Right ventricle myocardium superior (tissue), 1 donor: ENCODE measurements at regions not wholly inside any gene's neighbourhood (a gene's known extent, or its start where the extent isn't known, plus 50 kb on each side); places are given as distances from the start of the nearest gene placed in this dataset.
A peak's percentile ranks its signal among the peaks of the same experiment; 100 is the strongest.

Experiments
- ATAC-seq: fragments of 200-7000 bp; cut with Tn5 transposase; one replicate; pipeline ENCODE4 v1.9.1; 2020; ENCODE audit warnings: mild to moderate bottlenecking; ENCODE audit not compliant: poor library complexity
- DNase-seq: peaks from one replicate; pipeline ENCODE4 v3.0.0-alpha.2; 2020
- intact Hi-C: fragments of 100-400 bp; cut with DNase I; formaldehyde crosslinking; loops from one replicate; pipeline ENCODE4 v1.11.2; 2022
- donor health status: DM: no; HTN: yes; CAD: no; lungs with severe emphysema.

GRCh38 chr1:55363268-55363667 lies 148.1 kb upstream of the USP24 start:
- intact Hi-C loops = no loop called here
- DNase-seq (no peak), ATAC-seq (peak; percentile 67)

- intact Hi-C loops = no loop called here
- DNase-seq = no peak
- peak; percentile 87 for ATAC-seq
Measured at GRCh38 chr1:55362558-55362957, 147.4 kb upstream of the USP24 start.

- ATAC-seq (no peak), DNase-seq (no peak)
- intact Hi-C loops = no loop called here
Measured at GRCh38 chr1:55359611-55360010, 144.4 kb upstream of the USP24 start.

GRCh38 chr1:55358581-55358980 lies 143.4 kb upstream of the USP24 start:
- intact Hi-C loops = no loop called here
- DNase-seq = no peak
- no peak for ATAC-seq

GRCh38 chr1:55355549-55355948 lies 140.4 kb upstream of the USP24 start:
- ATAC-seq (no peak), DNase-seq (no peak)
- intact Hi-C loops = no loop called here

- peak; percentile 52 for ATAC-seq
- intact Hi-C loops = no loop called here
- no peak for DNase-seq
Measured at GRCh38 chr1:55353707-55354620, 138.8 kb upstream of the USP24 start.

- intact Hi-C loops = no loop called here
- peak; percentile 55 for ATAC-seq
- no peak for DNase-seq
Measured at GRCh38 chr1:55352811-55353180, 137.6 kb upstream of the USP24 start.

- intact Hi-C loops = no loop called here
- DNase-seq = peak; percentile 71
Measured at GRCh38 chr1:55352080-55352810, 137.1 kb upstream of the USP24 start.

GRCh38 chr1:55348356-55348755 lies 133.2 kb upstream of the USP24 start:
- no peak for DNase-seq
- intact Hi-C loops = no loop called here
- ATAC-seq = no peak

More at GRCh38 chr1:55352080-55352810, 137.1 kb upstream of the USP24 start:
- peak; percentile 68 for ATAC-seq

- ATAC-seq = no peak
Measured at GRCh38 chr1:55347866-55348265, 132.7 kb upstream of the USP24 start.

GRCh38 chr1:55347041-55347440 lies 131.9 kb upstream of the USP24 start:
- intact Hi-C loops = no loop called here
- no peak for DNase-seq
- ATAC-seq = no peak

More at GRCh38 chr1:55347866-55348265, 132.7 kb upstream of the USP24 start:
- intact Hi-C loops = no loop called here
- no peak for DNase-seq

- intact Hi-C loops = no loop called here
- ATAC-seq = no peak
Measured at GRCh38 chr1:55346586-55346985, 131.4 kb upstream of the USP24 start.

GRCh38 chr1:55339681-55340080 lies 124.5 kb upstream of the USP24 start:
- intact Hi-C loops = no loop called here
- DNase-seq (no peak), ATAC-seq (no peak)

More at GRCh38 chr1:55346586-55346985, 131.4 kb upstream of the USP24 start:
- no peak for DNase-seq

- ATAC-seq = no peak
- intact Hi-C loops = no loop called here
- no peak for DNase-seq
Measured at GRCh38 chr1:55338448-55338820, 123.3 kb upstream of the USP24 start.

GRCh38 chr1:55337801-55338447 lies 122.8 kb upstream of the USP24 start:
- intact Hi-C loops = no loop called here
- no peak for ATAC-seq
- no peak for DNase-seq

- intact Hi-C loops = no loop called here
- ATAC-seq (no peak), DNase-seq (no peak)
Measured at GRCh38 chr1:55334797-55335196, 119.6 kb upstream of the USP24 start.

- DNase-seq (no peak), ATAC-seq (no peak)
- intact Hi-C loops = no loop called here
Measured at GRCh38 chr1:55334160-55334559, 119.0 kb upstream of the USP24 start.

- intact Hi-C loops = no loop called here
- DNase-seq (no peak), ATAC-seq (no peak)
Measured at GRCh38 chr1:55333461-55333860, 118.3 kb upstream of the USP24 start.

GRCh38 chr1:55331351-55331750 lies 116.2 kb upstream of the USP24 start:
- DNase-seq = no peak
- no peak for ATAC-seq
- intact Hi-C loops = no loop called here
